Osteocyte (in vitro differentiated cells): ENCODE measurements at regions not wholly inside any gene's neighbourhood (a gene's known extent, or its start where the extent isn't known, plus 50 kb on each side); places are given as distances from the start of the nearest gene placed in this dataset.
"Not testable (repeated sequence)": the region's sequence is repeated elsewhere in the genome, so short reads cannot be mapped to it uniquely, and the experiment has no call there.

Experiments
- DNase-seq: peaks from one replicate; pipeline ENCODE4 v3.0.0; 2021; ENCODE audit warnings: mixed read lengths; ENCODE audit not compliant: unreplicated experiment; ENCODE audit errors: extremely low spot score
- H3K27ac Mint-ChIP-seq: one replicate; pipeline ENCODE4 v1.8.0; 2021; ENCODE audit warnings: mild to moderate bottlenecking, mixed read lengths; ENCODE audit not compliant: unreplicated experiment
- H3K27me3 Mint-ChIP-seq: one replicate; pipeline ENCODE4 v1.8.0; 2021; ENCODE audit warnings: mixed read lengths; ENCODE audit not compliant: unreplicated experiment
- H3K36me3 Mint-ChIP-seq: one replicate; pipeline ENCODE4 v1.8.0; 2021; ENCODE audit warnings: mixed read lengths; ENCODE audit not compliant: unreplicated experiment
- H3K4me1 Mint-ChIP-seq: one replicate; pipeline ENCODE4 v1.8.0; 2021; ENCODE audit warnings: mixed read lengths; ENCODE audit not compliant: unreplicated experiment
- H3K4me3 Mint-ChIP-seq: one replicate; pipeline ENCODE4 v1.8.0; 2021; ENCODE audit warnings: mild to moderate bottlenecking, moderate library complexity, mixed read lengths; ENCODE audit not compliant: unreplicated experiment
- H3K9me3 Mint-ChIP-seq: one replicate; pipeline ENCODE4 v1.8.0; 2021; ENCODE audit warnings: mixed read lengths; ENCODE audit not compliant: unreplicated experiment
- TF ChIP-seq, protein P1 (sequence below): fragments of 200-600 bp; sonication (generic); IDR thresholded peaks from 2 replicates; pipeline ENCODE4 v1.5.0; 2021; ENCODE audit warnings: antibody characterized with exemption, mild to moderate bottlenecking, moderate library complexity

DNA sequence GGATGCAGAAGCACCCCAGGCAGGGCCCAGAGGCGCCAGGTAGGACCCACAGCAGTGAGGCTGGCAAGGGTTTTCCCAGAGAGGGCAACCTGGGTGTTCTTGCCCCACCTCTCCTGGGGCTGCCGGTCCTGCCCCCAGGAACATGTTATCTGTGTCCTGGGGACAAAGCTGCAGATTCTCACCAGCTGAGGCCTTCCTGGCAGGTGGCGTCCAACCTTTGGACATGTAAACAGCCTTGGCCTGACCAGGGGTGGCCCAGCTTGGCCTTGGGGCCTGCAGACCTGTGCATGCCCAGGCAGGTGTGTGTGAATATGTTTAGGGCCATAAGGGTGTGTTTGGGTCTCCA, 101.8 kb upstream of the LARP1 start:
- no peaks in the 10 kb centered on the region for H3K36me3 Mint-ChIP-seq
- H3K4me1 Mint-ChIP-seq: peaks cover 11% of the 10 kb centered on the region
- no peak overlapping the region for H3K27ac Mint-ChIP-seq
- no peak for DNase-seq
- H3K27me3 Mint-ChIP-seq: no peaks in the 10 kb centered on the region
- TF ChIP-seq, protein P1, sequence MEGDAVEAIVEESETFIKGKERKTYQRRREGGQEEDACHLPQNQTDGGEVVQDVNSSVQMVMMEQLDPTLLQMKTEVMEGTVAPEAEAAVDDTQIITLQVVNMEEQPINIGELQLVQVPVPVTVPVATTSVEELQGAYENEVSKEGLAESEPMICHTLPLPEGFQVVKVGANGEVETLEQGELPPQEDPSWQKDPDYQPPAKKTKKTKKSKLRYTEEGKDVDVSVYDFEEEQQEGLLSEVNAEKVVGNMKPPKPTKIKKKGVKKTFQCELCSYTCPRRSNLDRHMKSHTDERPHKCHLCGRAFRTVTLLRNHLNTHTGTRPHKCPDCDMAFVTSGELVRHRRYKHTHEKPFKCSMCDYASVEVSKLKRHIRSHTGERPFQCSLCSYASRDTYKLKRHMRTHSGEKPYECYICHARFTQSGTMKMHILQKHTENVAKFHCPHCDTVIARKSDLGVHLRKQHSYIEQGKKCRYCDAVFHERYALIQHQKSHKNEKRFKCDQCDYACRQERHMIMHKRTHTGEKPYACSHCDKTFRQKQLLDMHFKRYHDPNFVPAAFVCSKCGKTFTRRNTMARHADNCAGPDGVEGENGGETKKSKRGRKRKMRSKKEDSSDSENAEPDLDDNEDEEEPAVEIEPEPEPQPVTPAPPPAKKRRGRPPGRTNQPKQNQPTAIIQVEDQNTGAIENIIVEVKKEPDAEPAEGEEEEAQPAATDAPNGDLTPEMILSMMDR: no peak
- no peaks in the 10 kb centered on the region for H3K9me3 Mint-ChIP-seq
- no peak overlapping the region for H3K4me3 Mint-ChIP-seq

DNA sequence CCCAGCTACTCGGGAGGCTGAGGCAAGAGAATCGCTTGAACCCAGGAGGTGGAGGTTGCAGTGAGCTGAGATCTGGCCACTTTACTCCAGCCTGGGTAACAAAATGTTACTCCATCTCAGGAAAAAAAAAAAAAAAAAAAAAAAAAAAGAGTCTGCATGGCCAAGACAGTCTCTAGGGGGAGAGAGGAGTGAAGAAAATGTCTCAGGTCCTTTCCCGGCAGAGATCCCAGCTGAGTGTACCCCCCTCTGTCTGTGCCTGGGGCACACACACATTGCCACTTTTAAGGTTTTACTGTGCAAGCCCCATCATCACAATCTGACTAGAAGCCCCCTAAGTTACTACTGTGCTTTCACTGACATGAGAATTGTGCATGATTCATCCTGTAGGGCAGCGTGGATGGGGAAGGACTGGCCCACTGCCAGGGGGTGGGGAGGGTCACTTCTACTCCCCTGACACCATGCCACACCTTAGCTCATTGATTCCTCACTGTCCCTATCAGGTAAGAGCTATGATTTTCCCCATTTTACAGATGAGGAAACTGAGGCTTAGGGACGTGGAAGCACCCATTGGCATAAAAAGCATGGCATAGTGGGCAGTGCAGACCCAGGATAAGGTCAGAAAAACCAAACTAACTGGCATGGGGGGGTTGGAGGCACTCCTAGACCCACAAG, 102.3 kb upstream of the LARP1 start:
- DNase-seq: no peak
- no peaks in the 10 kb centered on the region for H3K27me3 Mint-ChIP-seq
- H3K36me3 Mint-ChIP-seq: no peaks in the 10 kb centered on the region
- no peak overlapping the region for H3K27ac Mint-ChIP-seq
- TF ChIP-seq, protein P1: no peak
- no peak overlapping the region for H3K4me3 Mint-ChIP-seq
- H3K4me1 Mint-ChIP-seq: peaks cover 11% of the 10 kb centered on the region
- no peaks in the 10 kb centered on the region for H3K9me3 Mint-ChIP-seq

DNA sequence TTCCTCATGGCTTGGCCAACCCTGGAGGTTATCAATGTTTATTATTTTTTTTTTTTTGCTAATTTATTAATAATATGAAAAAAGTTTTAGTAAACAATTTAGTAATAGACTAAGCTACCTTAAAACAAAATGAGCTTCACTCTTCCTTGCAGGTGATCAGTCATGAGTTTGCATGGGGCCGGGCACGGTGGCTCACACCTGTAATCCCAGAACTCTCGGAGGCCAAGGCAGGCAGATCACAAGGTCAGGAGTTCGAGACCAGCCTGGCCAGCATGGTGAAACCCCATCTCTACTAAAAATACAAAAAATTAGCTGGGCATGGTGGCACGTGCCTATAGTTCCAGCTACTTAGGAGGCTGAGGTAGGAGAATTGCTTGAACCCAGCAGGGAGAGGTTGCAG, 103.4 kb upstream of the LARP1 start:
- not testable (repeated sequence) for H3K36me3 Mint-ChIP-seq, H3K4me3 Mint-ChIP-seq, DNase-seq, H3K27ac Mint-ChIP-seq, H3K27me3 Mint-ChIP-seq, H3K9me3 Mint-ChIP-seq
- H3K4me1 Mint-ChIP-seq: peaks cover 16% of the 10 kb centered on the region

DNA sequence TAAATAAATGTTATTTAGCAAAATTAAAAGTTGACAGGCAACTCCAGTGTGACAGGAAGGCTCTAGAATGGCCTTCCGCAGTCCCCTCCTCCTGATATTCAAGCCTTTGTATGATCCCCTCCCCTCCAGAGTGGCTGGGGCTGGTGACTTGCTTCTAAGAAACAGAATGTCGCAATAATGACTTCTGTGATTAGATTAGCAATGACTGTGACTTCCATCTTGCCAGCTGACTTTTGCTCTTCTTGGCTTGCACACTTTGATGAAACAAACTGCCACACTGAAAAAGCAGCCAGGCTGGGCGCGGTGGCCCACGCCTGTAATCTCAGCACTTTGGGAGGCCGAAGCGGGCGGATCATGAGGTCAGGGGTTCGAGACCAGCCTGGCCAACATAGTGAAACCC, 106.5 kb upstream of the LARP1 start:
- Mint-ChIP-seq H3K36me3 (no peaks in the 10 kb centered on the region), H3K27me3 (peaks cover 3% of the 10 kb centered on the region), H3K27ac (no peak overlapping the region), H3K9me3 (peaks cover under 1% of the 10 kb centered on the region), H3K4me1 (peaks cover 7% of the 10 kb centered on the region), H3K4me3 (no peak overlapping the region)
- no peak for DNase-seq
- TF ChIP-seq, protein P1: no peak

DNA sequence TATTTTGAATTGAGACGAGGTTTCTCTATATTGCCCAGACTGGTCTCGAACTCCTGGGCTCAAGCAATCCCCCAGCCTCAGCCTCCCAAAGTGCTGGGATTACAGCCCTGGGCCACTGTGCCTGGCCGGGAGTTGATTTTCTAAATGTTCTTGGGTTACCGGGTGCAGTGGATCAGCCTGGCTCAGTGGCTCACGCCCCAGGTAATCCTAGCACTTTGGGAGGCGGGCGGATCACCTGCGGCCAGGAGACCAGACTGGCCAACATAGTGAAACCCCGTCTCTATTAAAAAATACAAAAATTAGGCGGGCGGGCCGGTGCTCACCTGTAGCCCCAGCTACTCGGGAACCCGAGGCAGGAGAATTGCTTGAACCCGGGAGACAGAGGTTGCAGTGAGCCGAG, 106.9 kb upstream of the LARP1 start:
- Mint-ChIP-seq H3K27me3 (peaks cover 3% of the 10 kb centered on the region), H3K27ac (no peak overlapping the region), H3K36me3 (no peaks in the 10 kb centered on the region), H3K4me3 (no peak overlapping the region), H3K9me3 (peaks cover 5% of the 10 kb centered on the region), H3K4me1 (peaks cover 7% of the 10 kb centered on the region)
- TF ChIP-seq, protein P1: no peak
- no peak for DNase-seq

DNA sequence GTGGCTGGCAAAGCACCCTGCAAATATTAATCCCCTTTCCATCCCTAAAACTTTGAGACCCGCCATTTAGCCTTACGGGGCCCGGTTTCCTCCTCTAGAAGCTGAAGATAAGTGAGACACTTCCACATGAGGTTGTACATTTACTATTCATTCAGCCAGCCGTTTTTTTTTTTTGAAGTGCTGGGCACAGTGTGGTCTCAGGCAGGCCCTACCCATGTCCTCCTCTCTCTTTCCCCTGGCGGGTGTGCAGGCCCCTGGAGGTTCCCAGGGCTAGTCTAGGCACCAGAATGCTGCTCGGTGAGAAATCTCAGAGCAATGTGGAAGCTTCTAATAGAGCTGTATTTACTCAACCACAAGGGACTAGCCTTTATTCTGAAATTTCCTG, 107.4 kb upstream of the LARP1 start:
- H3K27me3 Mint-ChIP-seq: peaks cover 5% of the 10 kb centered on the region
- DNase-seq: no peak
- H3K9me3 Mint-ChIP-seq: peaks cover 9% of the 10 kb centered on the region
- no peak overlapping the region for H3K4me3 Mint-ChIP-seq
- TF ChIP-seq, protein P1: no peak
- H3K27ac Mint-ChIP-seq: no peak overlapping the region
- H3K36me3 Mint-ChIP-seq: no peaks in the 10 kb centered on the region
- peaks cover 5% of the 10 kb centered on the region for H3K4me1 Mint-ChIP-seq
